ENCODE measurements at regions not wholly inside any gene's neighbourhood (a gene's known extent, or its start where the extent isn't known, plus 50 kb on each side); places are given as distances from the start of the nearest gene placed in this dataset.

GRCh38 chr4:171759274-171759673, 53.9 kb upstream of the GALNTL6 start:
- CTCF ChIA-PET: no interaction called here
- H3K4me1 ChIP-seq (ENCODE audit: control insufficient read depth in 2 of 2, insufficient read depth in 2 of 2, low read length in 2 of 2): no peaks in the 10 kb centered on the region
- intact Hi-C loops (cut with micrococcal nuclease): no loop called here
- Mint-ChIP-seq H3K4me3 (no peak overlapping the region), H3K4me1 (no peaks in the 10 kb centered on the region), H3K9me3 (peaks cover 2 to 28% (median 13%) of the 10 kb centered on the region in 11 donors), H3K36me3 (no peaks in the 10 kb centered on the region), H3K27ac (no peak overlapping the region), H3K27me3 (no peaks in the 10 kb centered on the region)
- H3K27me3 ChIP-seq (ENCODE audit: control insufficient read depth in 2 of 2, insufficient read depth in 2 of 2, low read length in 2 of 2): no peaks in the 10 kb centered on the region
- no peak overlapping the region for H3K27ac ChIP-seq (ENCODE audit: low read depth, low read length)
- no peaks in the 10 kb centered on the region for H3K9me3 ChIP-seq (ENCODE audit: control insufficient read depth in 2 of 3, low read length in 3 of 3)
- no peaks in the 10 kb centered on the region for H3K36me3 ChIP-seq (ENCODE audit: control insufficient read depth in 2 of 3, insufficient read depth in 3 of 3, low read length in 3 of 3)
- no peak overlapping the region for H3K4me3 ChIP-seq (ENCODE audit: low read length)
- no peak for ATAC-seq
- POLR2A ChIA-PET: no interaction called here
- DNase-seq: no peak

GRCh38 chr4:171751538-171751937, 61.7 kb upstream of the GALNTL6 start:
- no peaks in the 10 kb centered on the region for H3K36me3 Mint-ChIP-seq
- CTCF ChIA-PET: no interaction called here
- H3K27ac ChIP-seq (ENCODE audit: low read depth, low read length): no peak overlapping the region

GRCh38 chr4:171746418-171746817, 66.8 kb upstream of the GALNTL6 start:
- Histone ChIP-seq H3K36me3 (ENCODE audit: control insufficient read depth in 2 of 3, insufficient read depth in 3 of 3, low read length in 3 of 3) (no peaks in the 10 kb centered on the region), H3K4me3 (ENCODE audit: low read length) (no peak overlapping the region), H3K9me3 (ENCODE audit: control insufficient read depth in 2 of 3, low read length in 3 of 3) (no peaks in the 10 kb centered on the region), H3K4me1 (ENCODE audit: control insufficient read depth in 2 of 2, insufficient read depth in 2 of 2, low read length in 2 of 2) (no peaks in the 10 kb centered on the region), H3K27ac (ENCODE audit: low read depth, low read length) (no peak overlapping the region), H3K27me3 (ENCODE audit: control insufficient read depth in 2 of 2, insufficient read depth in 2 of 2, low read length in 2 of 2) (no peaks in the 10 kb centered on the region)
- ChIA-PET CTCF (no interaction called here), POLR2A (no interaction called here)
- H3K9me3 Mint-ChIP-seq: peaks cover 0 to 9% (median 0%) of the 10 kb centered on the region in 11 donors
- H3K27ac Mint-ChIP-seq: no peak overlapping the region
- intact Hi-C loops (cut with micrococcal nuclease): no loop called here
- no peaks in the 10 kb centered on the region for H3K27me3 Mint-ChIP-seq
- DNase-seq (no peak), ATAC-seq (no peak)
- H3K4me1 Mint-ChIP-seq: no peaks in the 10 kb centered on the region
- H3K36me3 Mint-ChIP-seq: no peaks in the 10 kb centered on the region
- no peak overlapping the region for H3K4me3 Mint-ChIP-seq

More at GRCh38 chr4:171751538-171751937, 61.7 kb upstream of the GALNTL6 start:
- no peak overlapping the region for H3K4me3 ChIP-seq (ENCODE audit: low read length)
- no peaks in the 10 kb centered on the region for H3K9me3 ChIP-seq (ENCODE audit: control insufficient read depth in 2 of 3, low read length in 3 of 3)
- H3K27me3 Mint-ChIP-seq: no peaks in the 10 kb centered on the region
- H3K9me3 Mint-ChIP-seq: peaks cover 0 to 5% (median 0%) of the 10 kb centered on the region in 11 donors
- POLR2A ChIA-PET: no interaction called here
- ATAC-seq (no peak), DNase-seq (no peak)
- H3K4me1 ChIP-seq (ENCODE audit: control insufficient read depth in 2 of 2, insufficient read depth in 2 of 2, low read length in 2 of 2): no peaks in the 10 kb centered on the region
- intact Hi-C loops (cut with micrococcal nuclease): no loop called here
- no peaks in the 10 kb centered on the region for H3K27me3 ChIP-seq (ENCODE audit: control insufficient read depth in 2 of 2, insufficient read depth in 2 of 2, low read length in 2 of 2)
- H3K4me3 Mint-ChIP-seq: no peak overlapping the region
- H3K36me3 ChIP-seq (ENCODE audit: control insufficient read depth in 2 of 3, insufficient read depth in 3 of 3, low read length in 3 of 3): no peaks in the 10 kb centered on the region
- no peak overlapping the region for H3K27ac Mint-ChIP-seq
- H3K4me1 Mint-ChIP-seq: no peaks in the 10 kb centered on the region

GRCh38 chr4:171742436-171742835, 70.8 kb upstream of the GALNTL6 start:
- no peaks in the 10 kb centered on the region for H3K27me3 Mint-ChIP-seq
- DNase-seq: no peak
- H3K27ac Mint-ChIP-seq: no peak overlapping the region
- Histone ChIP-seq H3K4me1 (ENCODE audit: control insufficient read depth in 2 of 2, insufficient read depth in 2 of 2, low read length in 2 of 2) (no peaks in the 10 kb centered on the region), H3K27me3 (ENCODE audit: control insufficient read depth in 2 of 2, insufficient read depth in 2 of 2, low read length in 2 of 2) (no peaks in the 10 kb centered on the region), H3K27ac (ENCODE audit: low read depth, low read length) (no peak overlapping the region), H3K36me3 (ENCODE audit: control insufficient read depth in 2 of 3, insufficient read depth in 3 of 3, low read length in 3 of 3) (no peaks in the 10 kb centered on the region), H3K4me3 (ENCODE audit: low read length) (no peak overlapping the region), H3K9me3 (ENCODE audit: control insufficient read depth in 2 of 3, low read length in 3 of 3) (no peaks in the 10 kb centered on the region)
- H3K4me3 Mint-ChIP-seq: no peak overlapping the region
- H3K4me1 Mint-ChIP-seq: no peaks in the 10 kb centered on the region
- intact Hi-C loops (cut with micrococcal nuclease): no loop called here
- H3K9me3 Mint-ChIP-seq: peaks cover 0 to 12% (median 0%) of the 10 kb centered on the region in 11 donors
- H3K36me3 Mint-ChIP-seq: no peaks in the 10 kb centered on the region
- CTCF ChIA-PET: no interaction called here
- POLR2A ChIA-PET: no interaction called here
- no peak for ATAC-seq

GRCh38 chr4:171727185-171727584, 86.0 kb upstream of the GALNTL6 start:
- ChIA-PET CTCF (no interaction called here), POLR2A (no interaction called here)
- Histone ChIP-seq H3K4me3 (ENCODE audit: low read length) (no peak overlapping the region), H3K27ac (ENCODE audit: low read depth, low read length) (no peak overlapping the region), H3K9me3 (ENCODE audit: control insufficient read depth in 2 of 3, low read length in 3 of 3) (peaks cover 0 to 4% (median 0%) of the 10 kb centered on the region in 3 experiments), H3K36me3 (ENCODE audit: control insufficient read depth in 2 of 3, insufficient read depth in 3 of 3, low read length in 3 of 3) (no peaks in the 10 kb centered on the region), H3K27me3 (ENCODE audit: control insufficient read depth in 2 of 2, insufficient read depth in 2 of 2, low read length in 2 of 2) (no peaks in the 10 kb centered on the region), H3K4me1 (ENCODE audit: control insufficient read depth in 2 of 2, insufficient read depth in 2 of 2, low read length in 2 of 2) (no peaks in the 10 kb centered on the region)
- H3K9me3 Mint-ChIP-seq: peaks cover 6 to 42% (median 16%) of the 10 kb centered on the region in 11 donors
- no peaks in the 10 kb centered on the region for H3K4me1 Mint-ChIP-seq
- intact Hi-C loops (cut with micrococcal nuclease): no loop called here
- H3K27ac Mint-ChIP-seq: no peak overlapping the region
- DNase-seq: no peak
- ATAC-seq: no peak
- H3K36me3 Mint-ChIP-seq: peaks cover 0 to 3% (median 0%) of the 10 kb centered on the region in 5 donors
- H3K4me3 Mint-ChIP-seq: no peak overlapping the region
- H3K27me3 Mint-ChIP-seq: no peaks in the 10 kb centered on the region

GRCh38 chr4:171721937-171722336, 91.3 kb upstream of the GALNTL6 start:
- Mint-ChIP-seq H3K4me1 (no peaks in the 10 kb centered on the region), H3K36me3 (peaks cover 0 to 3% (median 0%) of the 10 kb centered on the region in 5 donors), H3K27ac (no peak overlapping the region), H3K9me3 (peaks cover 6 to 35% (median 16%) of the 10 kb centered on the region in 11 donors), H3K4me3 (no peak overlapping the region), H3K27me3 (no peaks in the 10 kb centered on the region)
- no peaks in the 10 kb centered on the region for H3K4me1 ChIP-seq (ENCODE audit: control insufficient read depth in 2 of 2, insufficient read depth in 2 of 2, low read length in 2 of 2)
- no peak for ATAC-seq
- CTCF ChIA-PET: no interaction called here
- POLR2A ChIA-PET: no interaction called here
- H3K27ac ChIP-seq (ENCODE audit: low read depth, low read length): no peak overlapping the region
- intact Hi-C loops (cut with micrococcal nuclease): no loop called here
- H3K36me3 ChIP-seq (ENCODE audit: control insufficient read depth in 2 of 3, insufficient read depth in 3 of 3, low read length in 3 of 3): no peaks in the 10 kb centered on the region
- DNase-seq: no peak
- no peak overlapping the region for H3K4me3 ChIP-seq (ENCODE audit: low read length)
- no peaks in the 10 kb centered on the region for H3K9me3 ChIP-seq (ENCODE audit: control insufficient read depth in 2 of 3, low read length in 3 of 3)
- H3K27me3 ChIP-seq (ENCODE audit: control insufficient read depth in 2 of 2, insufficient read depth in 2 of 2, low read length in 2 of 2): no peaks in the 10 kb centered on the region

GRCh38 chr4:171719691-171720090, 93.5 kb upstream of the GALNTL6 start:
- H3K9me3 Mint-ChIP-seq: peaks cover 4 to 35% (median 13%) of the 10 kb centered on the region in 11 donors
- no peak overlapping the region for H3K27ac Mint-ChIP-seq
- no peaks in the 10 kb centered on the region for H3K4me1 Mint-ChIP-seq
- intact Hi-C loops (cut with micrococcal nuclease): no loop called here
- Histone ChIP-seq H3K27me3 (ENCODE audit: control insufficient read depth in 2 of 2, insufficient read depth in 2 of 2, low read length in 2 of 2) (no peaks in the 10 kb centered on the region), H3K9me3 (ENCODE audit: control insufficient read depth in 2 of 3, low read length in 3 of 3) (peaks cover 0 to 3% (median 0%) of the 10 kb centered on the region in 3 experiments), H3K36me3 (ENCODE audit: control insufficient read depth in 2 of 3, insufficient read depth in 3 of 3, low read length in 3 of 3) (no peaks in the 10 kb centered on the region), H3K4me1 (ENCODE audit: control insufficient read depth in 2 of 2, insufficient read depth in 2 of 2, low read length in 2 of 2) (no peaks in the 10 kb centered on the region), H3K4me3 (ENCODE audit: low read length) (no peak overlapping the region), H3K27ac (ENCODE audit: low read depth, low read length) (no peak overlapping the region)
- H3K27me3 Mint-ChIP-seq: no peaks in the 10 kb centered on the region
- ATAC-seq (no peak), DNase-seq (no peak)
- no peak overlapping the region for H3K4me3 Mint-ChIP-seq
- ChIA-PET CTCF (no interaction called here), POLR2A (no interaction called here)
- peaks cover 0 to 3% (median 0%) of the 10 kb centered on the region in 5 donors for H3K36me3 Mint-ChIP-seq
